NCI-H1694 (cell line): ENCODE measurements at regions not wholly inside any gene's neighbourhood (a gene's known extent, or its start where the extent isn't known, plus 50 kb on each side); places are given as distances from the start of the nearest gene placed in this dataset.

Experiments
- DNase-seq: peaks from one replicate; lab custom pipeline; 2025; lab: John Stamatoyannopoulos, UW

GRCh38 chr13:70894258-70894657, 786.0 kb upstream of the KLHL1 start:
- DNase-seq, result no peak

- DNase-seq, result no peak
These were observed 785.6 kb upstream of the KLHL1 start for GRCh38 chr13:70893832-70894231.

DNA sequence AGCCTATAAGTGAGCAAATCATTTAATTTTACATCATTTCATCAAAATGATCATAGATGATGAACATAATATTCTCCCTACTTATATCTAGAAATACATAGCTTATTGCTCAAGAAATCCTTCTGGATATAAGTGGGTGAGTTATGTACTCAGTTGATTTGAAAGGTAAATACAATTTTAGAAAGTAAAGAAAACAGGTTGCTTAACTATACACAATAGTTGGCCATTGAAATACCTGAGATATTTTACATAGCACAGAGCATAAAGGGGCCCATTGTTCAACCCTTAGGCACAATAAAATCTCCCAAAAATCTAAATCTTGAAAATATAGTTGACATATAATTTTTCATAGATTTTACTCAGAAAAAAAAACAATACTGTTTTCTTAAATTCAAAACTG, 782.0 kb upstream of the KLHL1 start:
- no peak for DNase-seq

GRCh38 chr13:70889163-70889562, 780.9 kb upstream of the KLHL1 start:
- no peak for DNase-seq

DNA sequence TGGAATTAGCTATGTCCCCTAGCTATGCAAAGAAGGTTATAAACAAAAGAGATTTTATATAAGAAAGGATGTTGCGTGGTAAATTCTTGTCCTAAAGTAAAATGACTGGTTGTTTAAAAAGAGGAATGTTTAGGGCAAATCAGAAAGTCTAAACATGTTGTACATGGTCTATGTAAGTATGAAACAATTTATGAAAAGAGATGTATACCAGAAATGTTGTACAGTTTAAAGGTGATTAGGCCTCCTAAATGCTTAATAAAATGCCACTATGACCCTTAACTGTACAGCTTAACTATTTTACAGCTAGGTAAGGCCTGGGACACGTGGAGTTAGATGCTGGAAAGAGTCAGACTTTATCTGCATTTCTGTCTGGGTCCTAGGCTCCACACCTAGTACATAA, 775.9 kb upstream of the KLHL1 start:
- DNase-seq, result no peak

- DNase-seq, result no peak
These were observed 766.4 kb upstream of the KLHL1 start for GRCh38 chr13:70874636-70875035.

- no peak for DNase-seq
These were observed 756.5 kb upstream of the KLHL1 start for GRCh38 chr13:70864731-70865130.

DNA sequence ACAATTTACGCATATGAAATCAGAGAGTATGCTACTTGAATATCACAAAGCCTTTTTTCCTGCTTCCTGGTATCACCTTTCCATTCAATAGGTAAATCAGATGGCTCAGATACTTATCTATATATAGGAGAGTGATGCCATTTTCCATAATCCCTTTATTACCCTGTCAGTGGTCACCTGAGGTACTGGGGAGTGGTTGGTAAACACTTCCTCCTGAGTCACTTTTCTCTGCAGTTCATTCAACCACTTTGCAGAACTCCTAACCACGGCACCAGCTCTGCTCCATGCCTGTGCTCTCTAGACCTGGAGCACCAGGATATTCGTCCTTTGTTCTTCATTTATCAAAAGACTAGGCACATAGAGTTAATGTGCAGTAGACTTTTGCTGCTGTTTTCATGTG, 748.5 kb upstream of the KLHL1 start:
- DNase-seq, result no peak

DNA sequence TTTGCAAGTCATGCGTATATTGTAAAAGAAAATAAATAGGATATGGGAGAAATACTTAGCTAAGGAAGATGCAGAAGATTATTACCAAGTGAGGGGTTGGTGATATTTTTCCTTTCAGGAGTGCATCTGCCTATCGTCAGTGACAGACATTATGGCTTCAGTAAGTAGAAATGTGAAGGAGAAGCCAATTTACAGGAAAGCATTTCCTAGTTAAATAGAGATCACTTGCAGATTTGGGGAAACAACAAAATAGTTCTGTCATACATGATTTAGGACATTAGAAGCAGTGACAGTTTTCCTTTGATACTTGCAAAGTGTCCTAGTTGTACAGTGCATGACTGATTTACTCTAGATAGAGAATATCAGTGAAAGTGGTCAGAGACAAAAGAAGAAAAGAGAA, 747.8 kb upstream of the KLHL1 start:
- DNase-seq, result no peak

DNA sequence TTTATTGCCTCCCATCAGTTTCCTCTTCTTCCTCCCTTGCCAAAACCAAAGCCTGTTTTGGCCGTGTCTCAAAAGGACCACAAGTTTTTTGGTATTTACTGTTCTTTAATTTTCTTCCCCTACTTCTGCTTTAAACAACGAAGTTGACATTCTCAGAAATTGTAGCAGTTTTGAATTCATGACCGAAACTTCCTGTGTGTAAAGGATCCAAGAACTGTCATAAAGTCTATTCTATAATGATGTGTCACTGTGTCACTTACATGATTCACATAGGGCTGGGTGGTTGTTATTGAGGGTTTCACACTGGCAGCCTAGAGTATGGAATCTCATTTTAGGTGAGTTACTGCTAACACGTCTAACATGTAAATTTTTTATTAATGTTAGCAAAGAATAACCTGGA, 741.0 kb upstream of the KLHL1 start:
- DNase-seq, result no peak

GRCh38 chr13:70844391-70845108, 736.3 kb upstream of the KLHL1 start:
- DNase-seq, result no peak

DNA sequence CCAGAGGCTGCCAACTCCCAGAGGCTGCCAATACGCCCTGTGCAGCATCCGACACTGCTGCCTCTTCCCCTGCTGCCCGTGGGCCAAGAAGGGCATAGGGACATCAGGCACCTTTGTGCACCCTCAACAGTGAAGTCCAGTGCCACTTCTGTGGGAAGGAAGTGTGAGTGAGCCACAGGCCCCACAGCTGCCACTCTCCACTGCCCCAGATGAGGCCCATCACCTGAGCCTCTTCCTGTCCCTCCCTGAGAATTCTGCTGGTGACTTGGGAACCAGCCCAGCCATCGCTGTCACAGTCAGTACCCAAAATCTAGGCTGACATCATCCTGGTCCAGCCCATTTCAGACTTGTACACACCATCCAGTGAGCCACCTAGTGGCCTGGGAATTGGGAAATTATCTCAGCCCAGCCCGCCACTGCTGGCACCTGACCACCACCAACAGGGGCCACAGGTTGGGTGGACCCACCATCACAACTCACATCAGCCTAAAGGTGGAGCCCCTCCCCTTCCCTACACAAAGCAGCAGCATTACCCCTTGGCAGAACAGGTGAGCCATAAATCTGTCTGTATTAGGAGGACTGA, 733.9 kb upstream of the KLHL1 start:
- DNase-seq, result no peak

DNA sequence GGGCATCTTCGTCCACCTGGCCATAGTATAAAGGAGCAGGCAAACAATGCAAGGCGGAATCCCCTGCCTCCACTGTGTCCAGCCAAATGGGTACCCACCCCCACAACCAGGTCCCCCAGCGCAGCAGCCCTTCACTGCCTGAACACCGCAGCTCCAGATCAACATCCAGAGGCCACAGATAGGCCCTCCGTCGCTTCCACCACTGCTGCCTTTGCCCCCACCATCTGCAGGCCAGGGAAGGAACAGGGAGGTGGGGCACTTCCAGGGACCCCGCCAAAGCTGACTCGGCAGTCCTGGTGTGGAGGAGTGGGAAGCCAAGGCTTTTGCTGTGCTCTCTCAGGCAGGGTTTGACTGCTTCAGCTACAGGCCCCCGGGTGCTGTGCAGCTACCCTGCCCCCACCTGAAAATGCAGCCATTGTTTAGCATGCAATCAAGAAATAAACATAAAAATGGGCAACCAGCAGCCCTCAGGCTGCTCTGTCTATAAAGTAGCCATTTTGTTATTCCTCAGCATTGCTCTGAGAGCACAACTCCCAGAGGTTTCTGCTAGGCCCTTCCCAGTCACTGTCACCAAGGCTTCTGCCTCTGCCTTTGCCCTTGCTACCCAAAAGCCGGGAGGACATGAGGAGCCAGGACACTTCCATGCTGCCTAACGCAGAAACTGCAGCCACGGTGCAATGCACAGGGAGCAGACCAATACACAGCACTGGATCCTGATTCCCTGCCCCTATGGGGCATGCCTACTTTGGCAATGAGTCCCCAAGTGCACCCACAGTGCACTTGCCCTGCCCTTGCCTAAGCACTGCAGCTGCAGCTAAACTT, 733.2 kb upstream of the KLHL1 start:
- no peak for DNase-seq

GRCh38 chr13:70835371-70835770, 727.1 kb upstream of the KLHL1 start:
- peak; percentile 77 for DNase-seq

GRCh38 chr13:70829748-70830147, 721.5 kb upstream of the KLHL1 start:
- DNase-seq, result no peak

GRCh38 chr13:70817576-70817975, 709.3 kb upstream of the KLHL1 start:
- no peak for DNase-seq

- no peak for DNase-seq
These were observed 708.6 kb upstream of the KLHL1 start for GRCh38 chr13:70816853-70817252.

DNA sequence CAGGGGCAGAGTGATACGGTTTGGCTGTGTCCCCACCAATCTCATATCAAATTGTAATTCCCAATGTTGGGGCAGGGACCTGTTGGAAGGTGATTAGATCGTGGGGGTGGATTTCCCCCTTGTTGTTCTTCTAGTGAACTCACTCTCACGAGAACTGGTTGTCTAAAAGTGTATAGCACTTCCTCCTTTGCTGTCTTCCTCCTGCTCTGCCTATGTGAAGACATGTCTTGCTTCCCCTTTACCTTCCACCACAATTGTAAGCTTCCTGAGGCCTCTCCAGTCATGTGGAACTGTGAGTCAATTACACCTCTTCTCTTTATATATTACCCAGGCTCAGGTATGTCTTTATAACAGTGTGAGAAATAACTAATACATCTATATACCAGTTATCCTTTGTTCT, 706.4 kb upstream of the KLHL1 start:
- DNase-seq, result no peak

DNA sequence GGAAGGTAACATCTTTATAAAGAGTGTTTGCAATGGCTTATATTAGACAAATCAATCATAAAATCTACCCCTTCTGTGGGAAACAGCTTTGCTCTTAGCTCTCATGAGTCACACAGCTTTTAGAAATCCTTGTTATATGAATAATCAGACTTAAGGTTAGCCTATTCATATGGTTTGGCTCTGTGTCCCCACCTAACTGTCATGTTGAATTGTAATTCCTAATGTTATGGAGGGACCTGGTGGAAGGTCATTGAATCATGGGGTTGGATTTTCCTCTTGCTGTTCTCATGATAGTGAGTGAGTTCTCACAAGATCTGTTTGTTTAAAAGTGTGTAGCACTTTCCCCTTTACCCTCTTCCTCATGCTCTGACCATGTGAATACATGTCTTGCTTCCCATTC, 704.2 kb upstream of the KLHL1 start:
- DNase-seq, result no peak

DNA sequence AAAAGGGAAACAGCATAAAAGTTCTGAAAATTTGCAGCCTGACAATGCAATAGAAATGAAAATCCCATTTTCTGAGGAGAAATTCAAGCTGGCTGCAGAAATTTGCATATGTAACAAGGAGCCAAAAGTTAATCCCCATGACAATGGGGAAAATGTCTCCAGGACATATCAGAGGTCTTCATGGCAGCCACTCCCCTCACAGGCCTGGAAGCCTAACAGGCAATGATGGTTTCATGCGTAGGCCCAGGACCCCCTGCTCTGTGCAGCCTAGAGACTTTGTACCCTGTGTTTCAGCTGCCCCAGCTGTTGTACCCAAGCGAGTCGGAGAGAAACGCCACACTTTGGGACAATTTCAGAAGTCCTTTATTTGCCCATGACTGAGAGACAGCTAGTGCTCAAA, 701.3 kb upstream of the KLHL1 start:
- DNase-seq, result no peak

DNA sequence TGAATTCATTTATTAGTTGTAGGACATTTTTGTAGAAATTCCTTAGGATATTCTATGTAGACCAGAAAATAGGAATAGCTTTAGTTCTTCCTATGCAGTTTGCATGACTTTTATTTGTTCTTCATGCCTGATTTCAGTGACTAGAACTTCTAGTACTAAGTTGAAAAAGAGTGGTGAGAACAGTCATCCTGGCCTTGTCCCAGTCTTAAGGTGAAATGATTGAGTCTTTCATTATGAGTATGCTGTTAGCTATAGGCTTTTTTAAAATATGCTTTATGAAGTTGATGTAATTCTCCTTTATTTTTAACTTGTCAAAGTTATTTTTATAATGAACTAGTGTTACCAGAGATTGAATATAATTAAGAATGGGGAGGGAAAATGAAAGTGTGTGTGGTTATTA, 690.1 kb upstream of the KLHL1 start:
- no peak for DNase-seq

GRCh38 chr13:70795484-70795883, 687.2 kb upstream of the KLHL1 start:
- no peak for DNase-seq

DNA sequence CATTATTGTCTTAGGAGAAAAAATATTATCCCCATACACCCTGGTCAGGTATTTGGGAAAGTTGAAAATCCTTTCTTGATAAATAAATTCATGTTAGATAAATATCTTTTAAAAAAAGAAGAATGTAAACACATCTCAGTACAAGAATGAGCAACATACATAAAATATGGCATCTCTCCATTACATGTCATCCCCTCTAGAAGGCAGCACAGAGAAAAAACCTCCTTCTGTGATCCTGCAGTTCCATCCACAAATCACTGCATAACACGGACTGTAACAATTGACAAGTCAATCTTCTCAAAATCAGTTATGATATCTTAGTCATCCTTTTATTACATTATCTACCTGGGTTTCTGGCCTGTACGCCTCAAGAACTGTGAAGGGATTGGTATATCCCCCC, 683.9 kb upstream of the KLHL1 start:
- DNase-seq, result no peak
